ENCODE measurements at regions not wholly inside any gene's neighbourhood (a gene's known extent, or its start where the extent isn't known, plus 50 kb on each side); places are given as distances from the start of the nearest gene placed in this dataset.

DNA sequence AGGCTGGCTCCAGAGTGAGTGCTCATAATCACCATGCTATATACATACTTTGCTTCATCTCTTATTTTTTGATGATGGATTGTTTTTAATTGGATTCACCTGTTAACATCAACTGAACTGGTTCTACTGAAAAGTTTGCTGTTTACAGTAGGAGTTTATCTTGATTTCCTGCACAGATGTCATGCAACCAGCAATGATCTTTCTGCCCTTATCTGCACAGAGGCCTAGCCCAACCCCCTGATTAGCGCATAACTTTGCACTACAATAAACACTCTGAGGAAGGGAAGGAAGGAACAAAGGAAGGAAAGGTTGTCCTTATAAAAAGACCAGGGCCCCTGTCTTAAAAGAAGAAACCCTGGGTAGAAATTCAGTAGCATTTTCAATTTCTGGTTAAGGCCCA is 152.9 kb downstream of the RGS9 start:
- ChIA-PET CTCF (no interaction called here), POLR2A (ENCODE audit: low non-redundant PET) (no interaction called here)
- TF ChIP-seq, protein P1, sequence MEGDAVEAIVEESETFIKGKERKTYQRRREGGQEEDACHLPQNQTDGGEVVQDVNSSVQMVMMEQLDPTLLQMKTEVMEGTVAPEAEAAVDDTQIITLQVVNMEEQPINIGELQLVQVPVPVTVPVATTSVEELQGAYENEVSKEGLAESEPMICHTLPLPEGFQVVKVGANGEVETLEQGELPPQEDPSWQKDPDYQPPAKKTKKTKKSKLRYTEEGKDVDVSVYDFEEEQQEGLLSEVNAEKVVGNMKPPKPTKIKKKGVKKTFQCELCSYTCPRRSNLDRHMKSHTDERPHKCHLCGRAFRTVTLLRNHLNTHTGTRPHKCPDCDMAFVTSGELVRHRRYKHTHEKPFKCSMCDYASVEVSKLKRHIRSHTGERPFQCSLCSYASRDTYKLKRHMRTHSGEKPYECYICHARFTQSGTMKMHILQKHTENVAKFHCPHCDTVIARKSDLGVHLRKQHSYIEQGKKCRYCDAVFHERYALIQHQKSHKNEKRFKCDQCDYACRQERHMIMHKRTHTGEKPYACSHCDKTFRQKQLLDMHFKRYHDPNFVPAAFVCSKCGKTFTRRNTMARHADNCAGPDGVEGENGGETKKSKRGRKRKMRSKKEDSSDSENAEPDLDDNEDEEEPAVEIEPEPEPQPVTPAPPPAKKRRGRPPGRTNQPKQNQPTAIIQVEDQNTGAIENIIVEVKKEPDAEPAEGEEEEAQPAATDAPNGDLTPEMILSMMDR (conservative IDR thresholded peaks at IDR 0.05; ENCODE audit: low read depth), result no peak
- no peak for DNase-seq (ENCODE audit: low spot score)
- no peak overlapping the region for H3K27ac ChIP-seq

DNA sequence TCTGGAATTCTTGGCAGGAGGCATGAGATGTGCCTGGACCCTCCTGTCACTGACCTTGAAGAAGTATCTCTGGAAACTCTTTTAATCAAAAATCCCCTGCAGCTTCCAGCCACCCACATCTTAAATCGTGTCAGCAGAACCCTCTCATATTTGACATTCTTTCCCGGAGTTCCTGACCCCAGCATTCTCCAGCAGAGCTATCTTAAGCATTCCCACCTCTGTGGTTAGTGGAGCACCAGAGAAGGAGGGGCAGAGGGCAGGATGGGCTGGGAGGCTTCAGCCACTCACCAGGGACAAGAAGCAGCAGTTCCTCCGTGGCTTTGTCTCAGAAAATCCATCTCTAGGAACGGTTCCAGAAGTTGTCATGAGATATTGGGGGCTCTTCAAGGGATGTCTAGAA is 149.9 kb downstream of the RGS9 start:
- POLR2A ChIA-PET (ENCODE audit: low non-redundant PET), result no interaction called here
- no peak overlapping the region for H3K27ac ChIP-seq
- TF ChIP-seq, protein P1 (conservative IDR thresholded peaks at IDR 0.05; ENCODE audit: low read depth), result no peak
- CTCF ChIA-PET, result interaction anchor here (0.6 to 1.9 kb wide), 2 partner anchors 10 to 245 kb away, joined by 3 to 10 read pairs; no protein-coding TSS in a partner anchor
- DNase-seq (ENCODE audit: low spot score), result no peak

GRCh38 chr17:65283704-65284103 is 146.5 kb downstream of the RGS9 start:
- ChIA-PET POLR2A (ENCODE audit: low non-redundant PET) (no interaction called here), CTCF (no interaction called here)
- peak; percentile 21 for DNase-seq (ENCODE audit: low spot score)
- H3K27ac ChIP-seq, result no peak overlapping the region
- TF ChIP-seq, protein P1 (conservative IDR thresholded peaks at IDR 0.05; ENCODE audit: low read depth), result no peak

DNA sequence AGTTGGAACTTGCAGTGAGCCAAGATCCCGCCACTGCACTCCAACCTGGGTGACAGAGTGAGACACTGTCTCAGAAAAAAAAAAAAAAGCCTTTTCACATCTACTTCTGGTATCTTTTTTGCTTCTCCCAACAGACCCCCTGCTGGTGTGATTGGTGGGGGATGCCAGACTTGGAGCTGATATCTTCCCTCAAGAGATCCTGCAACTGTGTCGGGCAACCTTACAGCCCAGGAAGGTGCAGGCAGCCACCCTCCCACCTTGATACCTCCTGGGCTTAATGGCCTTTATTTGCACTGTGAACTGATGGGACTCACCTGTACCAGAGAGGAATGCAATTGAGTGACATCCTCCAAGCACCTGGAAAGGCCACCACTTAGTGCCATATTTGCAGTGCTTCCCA is 142.3 kb downstream of the RGS9 start:
- no peak overlapping the region for H3K27ac ChIP-seq
- DNase-seq (ENCODE audit: low spot score), result no peak
- CTCF ChIA-PET, result no interaction called here
- TF ChIP-seq, protein P1 (conservative IDR thresholded peaks at IDR 0.05; ENCODE audit: low read depth), result no peak
- POLR2A ChIA-PET (ENCODE audit: low non-redundant PET), result no interaction called here

DNA sequence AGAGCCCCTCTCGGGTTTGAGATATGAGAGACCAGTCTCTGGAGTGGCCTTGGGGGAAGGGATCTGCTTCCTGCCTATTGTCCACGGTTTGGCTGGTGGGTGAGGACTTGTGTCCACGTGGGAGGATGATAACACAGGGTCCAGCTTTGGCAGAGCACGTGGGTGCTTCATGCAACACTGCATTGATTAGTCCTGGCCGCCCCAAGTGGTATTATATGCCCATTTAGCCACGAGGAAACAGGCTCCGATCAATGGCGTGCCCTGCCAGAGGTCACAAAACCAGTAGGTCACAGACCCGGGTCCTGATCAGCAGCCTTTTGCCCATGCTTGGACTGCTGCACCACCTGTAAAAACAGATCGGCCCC is 141.6 kb downstream of the RGS9 start:
- ChIA-PET POLR2A (ENCODE audit: low non-redundant PET) (no interaction called here), CTCF (interaction anchor here (2.9 kb wide), 1 partner anchor 8 kb away, joined by 10 read pairs; no protein-coding TSS in a partner anchor)
- H3K27ac ChIP-seq, result no peak overlapping the region
- TF ChIP-seq, protein P1 (conservative IDR thresholded peaks at IDR 0.05; ENCODE audit: low read depth), result no peak
- DNase-seq (ENCODE audit: low spot score), result no peak

DNA sequence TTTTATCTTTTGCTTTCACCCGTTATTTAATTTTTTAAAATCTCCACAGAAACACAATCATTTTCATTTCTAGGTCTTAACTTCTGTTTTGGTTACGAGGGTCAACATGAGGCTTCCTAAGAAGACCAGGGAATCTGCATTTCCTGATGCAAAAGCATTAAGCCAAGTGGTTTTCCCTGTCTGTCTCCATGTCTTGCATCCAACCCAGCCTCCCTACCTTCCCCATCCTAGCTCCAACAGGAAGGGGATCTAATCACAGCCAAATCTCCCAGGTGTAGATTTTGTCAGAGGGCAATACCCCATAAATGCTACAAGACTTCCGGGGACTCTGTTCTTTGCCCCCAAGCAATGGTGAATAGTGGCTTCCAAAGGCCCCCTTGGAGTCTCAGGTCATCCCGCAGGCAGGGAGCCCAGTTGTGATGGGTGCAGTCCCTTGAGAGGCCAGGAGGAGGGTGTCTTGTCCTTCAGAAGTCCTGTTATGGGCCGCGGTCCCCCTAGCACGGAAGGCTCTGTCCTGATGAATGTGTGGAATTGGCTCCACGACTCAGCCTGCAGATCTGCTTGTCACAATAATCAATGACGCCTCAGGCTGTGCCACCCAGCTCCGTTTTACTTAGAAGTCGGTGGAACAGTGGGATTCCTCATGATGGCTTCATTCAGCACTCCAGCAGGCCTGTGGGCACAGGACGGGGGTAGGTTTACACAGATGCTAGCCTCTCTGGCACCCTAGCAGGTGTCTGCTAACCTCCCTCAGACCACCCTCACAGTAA is 141.1 kb downstream of the RGS9 start:
- H3K27ac ChIP-seq, result no peak overlapping the region
- ChIA-PET POLR2A (ENCODE audit: low non-redundant PET) (no interaction called here), CTCF (interaction anchor here (2.9 kb wide), 1 partner anchor 9 kb away, joined by 10 read pairs; no protein-coding TSS in a partner anchor)
- peak; percentile 56 for DNase-seq (ENCODE audit: low spot score)
- TF ChIP-seq, protein P1 (conservative IDR thresholded peaks at IDR 0.05; ENCODE audit: low read depth), result no peak; the same call in 1 of the 2 replicates

All from RWPE1 (cell line).